ENCODE measurements at regions not wholly inside any gene's neighbourhood (a gene's known extent, or its start where the extent isn't known, plus 50 kb on each side); places are given as distances from the start of the nearest gene placed in this dataset.
"Not testable (repeated sequence)": the region's sequence is repeated elsewhere in the genome, so short reads cannot be mapped to it uniquely, and the experiment has no call there.

DNA sequence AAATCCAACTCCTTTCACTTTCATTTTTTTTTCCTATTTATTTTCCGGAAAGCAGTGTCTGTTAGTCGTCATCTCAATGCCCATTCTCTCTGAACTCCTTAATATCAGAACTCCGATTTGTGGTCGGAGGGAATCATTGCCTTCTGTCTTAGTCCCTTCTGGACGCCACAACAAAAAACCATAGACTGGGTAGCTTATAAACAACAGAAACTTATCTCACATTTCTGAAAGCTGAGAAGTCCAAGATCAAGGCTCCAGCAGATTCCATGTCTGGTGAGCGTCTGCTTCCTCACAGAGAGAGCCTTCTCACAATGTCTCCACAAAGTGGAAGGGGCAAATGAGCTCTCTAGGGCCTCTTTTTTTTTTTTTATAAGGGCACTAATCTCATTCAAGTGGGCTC is 296.6 kb upstream of the CDH11 start:
- DNase-seq (ENCODE audit: low read depth): no peak

DNA sequence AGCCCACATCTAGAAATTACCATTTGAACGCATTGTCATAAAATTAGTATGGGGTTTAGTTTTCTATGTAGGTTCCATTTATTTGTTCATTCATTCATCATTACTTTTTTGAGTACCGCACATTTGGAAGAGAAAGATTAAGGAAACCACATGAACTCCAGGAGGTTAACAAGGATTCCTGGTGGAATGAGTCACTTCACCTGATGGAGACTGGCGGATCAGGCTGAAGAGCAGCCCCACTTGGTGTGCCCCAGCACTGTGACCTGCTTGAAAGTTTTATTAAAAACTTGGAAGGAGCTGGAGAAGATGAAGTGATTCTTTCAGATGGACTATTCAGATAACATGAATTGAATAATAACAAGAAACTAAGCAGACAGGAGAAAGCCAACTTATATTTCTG is 293.6 kb upstream of the CDH11 start:
- DNase-seq (ENCODE audit: low read depth): peak; percentile 54

DNA sequence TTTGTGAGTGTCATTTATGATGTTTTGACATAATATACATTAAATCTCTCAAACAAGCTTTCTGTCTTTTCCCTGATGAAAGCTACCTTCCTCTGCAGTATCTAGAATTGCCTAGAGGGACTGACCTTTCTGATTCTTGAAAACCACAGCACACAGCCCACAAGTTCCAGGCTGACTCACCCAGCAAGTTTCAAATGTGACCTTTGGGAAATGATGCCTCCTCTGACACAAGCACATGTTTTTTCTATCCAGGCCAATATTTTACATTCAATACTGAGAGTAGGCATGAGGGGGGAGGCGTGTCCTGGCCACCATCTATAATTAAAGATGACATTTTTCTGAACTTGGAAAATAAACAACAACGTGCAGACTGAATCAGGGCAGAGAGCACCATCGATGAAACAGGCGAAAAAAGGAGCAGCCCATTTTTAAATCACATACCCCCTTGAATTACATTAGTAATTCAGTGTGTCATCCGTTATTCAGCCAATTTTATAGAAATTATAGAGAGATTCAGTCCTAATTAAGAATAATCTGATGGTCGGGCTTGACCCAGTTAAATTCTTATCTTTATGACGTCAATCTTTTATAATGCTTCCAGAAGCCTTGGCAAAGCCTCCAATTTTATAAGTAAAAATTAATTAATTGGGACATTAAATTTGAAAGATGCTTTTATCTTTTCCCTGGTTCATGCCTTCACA is 292.6 kb upstream of the CDH11 start:
- peak; percentile 84 for DNase-seq (ENCODE audit: low read depth)

DNA sequence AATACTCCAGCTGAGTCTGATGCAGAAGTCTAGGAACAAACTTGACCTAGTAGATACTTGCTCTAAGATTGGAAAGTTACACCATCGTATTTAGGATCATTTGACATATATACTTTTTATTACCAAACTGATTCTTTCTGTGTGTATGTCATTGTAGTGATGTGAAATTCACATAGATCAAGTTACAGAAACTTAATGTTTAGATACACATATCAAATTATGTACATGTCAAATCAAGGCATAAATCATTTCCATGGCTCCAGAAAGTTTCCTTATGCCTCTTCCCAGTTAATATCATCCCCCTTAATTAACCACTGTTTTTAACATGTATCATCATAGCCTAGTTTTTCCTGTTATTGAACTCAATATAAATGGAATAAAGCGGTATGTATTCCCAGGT is 292.0 kb upstream of the CDH11 start:
- no peak for DNase-seq (ENCODE audit: low read depth)

DNA sequence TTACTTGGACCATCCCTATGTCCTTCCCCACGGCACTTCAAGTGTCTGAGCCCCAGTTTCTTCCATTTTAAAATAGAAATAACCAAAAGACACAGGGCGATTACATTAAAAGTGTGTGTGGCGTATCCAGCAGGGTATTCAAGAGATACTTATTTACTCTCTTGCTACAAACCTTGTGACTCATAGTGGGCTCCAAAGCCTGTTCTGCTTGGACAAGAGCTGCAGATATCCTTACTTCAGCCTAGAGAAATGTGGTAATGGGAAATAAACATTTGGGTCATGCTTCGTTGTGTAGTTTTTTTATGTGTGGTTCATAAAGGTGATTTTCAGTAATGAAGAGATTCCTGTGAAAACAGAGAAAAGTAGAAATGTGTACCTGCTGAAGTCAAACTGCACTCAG is 288.9 kb upstream of the CDH11 start:
- DNase-seq (ENCODE audit: low read depth): no peak

DNA sequence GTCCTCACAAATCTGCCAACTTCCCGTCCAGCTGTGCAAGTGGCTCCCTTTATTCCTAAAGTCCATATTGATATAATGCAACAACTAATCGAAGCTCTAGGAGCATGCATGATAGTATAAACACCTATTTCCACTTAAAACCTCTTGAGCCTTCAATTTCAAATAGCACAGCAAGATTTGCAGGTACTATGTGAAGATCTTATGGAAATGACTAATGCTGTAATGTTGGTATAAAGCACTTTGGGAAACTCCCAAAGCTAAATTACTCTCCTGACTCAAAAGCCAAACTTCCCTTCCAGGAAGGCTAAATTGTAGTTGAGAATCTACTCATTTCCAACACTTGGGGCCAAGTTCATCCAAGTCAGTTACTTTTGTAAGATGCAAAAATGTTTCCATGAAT is 287.6 kb upstream of the CDH11 start:
- DNase-seq (ENCODE audit: low read depth): no peak

DNA sequence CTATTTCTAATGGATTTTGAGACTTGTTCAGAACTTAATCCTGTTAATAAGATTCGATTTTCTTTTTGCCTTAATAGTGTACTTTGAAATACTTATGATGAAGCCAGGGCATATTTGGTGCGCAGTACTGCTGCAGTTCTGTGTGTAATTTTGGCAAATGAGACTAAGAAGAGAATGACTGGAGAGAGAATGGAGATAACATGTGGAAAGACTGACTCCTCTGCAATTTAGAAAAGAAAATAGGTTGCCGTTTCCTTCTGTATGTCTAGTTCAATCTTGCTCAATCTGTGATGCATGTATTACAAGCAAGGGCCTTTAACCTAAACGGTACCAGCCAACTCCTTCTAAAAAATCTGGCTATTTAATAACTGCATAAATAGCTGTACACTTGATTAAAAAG is 285.1 kb upstream of the CDH11 start:
- DNase-seq (ENCODE audit: low read depth): no peak

DNA sequence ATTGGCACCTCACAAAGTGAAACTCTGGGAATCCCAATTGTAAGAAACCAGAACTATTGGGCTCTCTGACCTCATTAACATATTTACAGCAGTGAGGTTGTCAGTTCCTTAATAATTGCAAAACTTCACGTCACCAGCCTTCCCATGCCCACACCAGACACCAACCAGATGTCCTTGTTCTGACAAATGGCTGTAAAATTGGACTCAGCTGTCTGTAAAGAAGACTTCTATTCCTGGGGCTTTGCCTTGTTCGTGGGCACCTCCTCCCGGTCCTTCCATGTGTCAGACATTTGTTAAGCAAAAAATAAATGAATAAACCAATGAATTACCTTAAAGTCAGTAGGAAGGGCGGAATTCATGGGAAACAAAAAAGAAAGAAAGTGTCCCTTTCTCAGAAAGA is 284.3 kb upstream of the CDH11 start:
- peak; percentile 75 for DNase-seq (ENCODE audit: low read depth)

DNA sequence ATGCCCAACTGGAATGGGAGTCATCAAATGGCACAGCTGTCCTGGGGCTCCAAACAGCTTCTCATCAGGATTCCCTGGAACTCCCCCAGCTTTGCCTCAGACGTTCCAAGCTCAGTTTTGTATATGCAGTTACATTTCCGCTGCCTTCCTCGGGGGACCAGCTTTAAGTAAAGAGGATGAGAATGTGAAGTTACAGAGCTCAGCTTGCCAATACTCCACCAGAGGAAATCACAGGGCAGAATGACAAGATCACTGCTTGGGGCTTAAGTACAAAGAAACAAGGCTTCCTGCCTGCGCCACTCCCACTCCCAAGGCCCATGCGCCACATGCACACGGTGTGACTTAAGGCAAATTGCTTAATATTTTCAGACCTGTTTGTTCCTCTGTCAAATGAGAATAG is 272.4 kb upstream of the CDH11 start:
- no peak for DNase-seq (ENCODE audit: low read depth)

DNA sequence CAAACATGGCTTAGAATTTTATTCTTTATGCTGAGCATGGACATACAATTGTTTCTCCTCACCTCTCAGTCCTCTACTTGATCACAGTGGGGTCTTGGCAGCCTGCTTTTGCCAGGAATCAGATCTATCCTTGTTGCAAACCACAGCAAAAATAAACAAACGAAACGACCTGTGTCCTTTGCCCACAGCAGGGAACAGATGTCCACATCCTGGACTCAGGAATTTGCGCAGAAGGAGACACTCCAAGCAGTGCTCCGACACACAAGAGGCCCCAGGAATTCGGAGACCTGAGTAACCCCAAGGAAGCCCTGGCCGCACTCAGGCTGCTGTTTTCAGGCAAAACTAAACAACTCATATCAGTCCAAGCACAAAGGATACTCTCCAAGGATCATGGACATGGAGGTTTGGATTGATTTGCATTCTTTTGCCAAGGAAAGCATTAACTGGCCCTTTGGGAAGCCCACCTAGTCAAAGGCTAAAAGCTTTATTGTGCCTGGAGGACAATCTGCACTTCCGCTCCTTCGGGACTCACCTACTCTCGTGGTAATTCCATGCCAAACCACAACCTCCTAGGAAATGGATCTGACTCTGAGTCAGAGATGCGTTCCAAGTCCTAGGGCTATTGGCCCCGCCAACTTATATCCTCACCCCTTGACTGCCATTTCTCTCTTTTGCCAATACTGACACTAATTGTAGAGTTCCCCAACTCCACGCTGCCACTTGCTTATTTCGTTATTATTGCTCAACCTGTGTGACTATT is 271.1 kb upstream of the CDH11 start:
- no peak for DNase-seq (ENCODE audit: low read depth)

DNA sequence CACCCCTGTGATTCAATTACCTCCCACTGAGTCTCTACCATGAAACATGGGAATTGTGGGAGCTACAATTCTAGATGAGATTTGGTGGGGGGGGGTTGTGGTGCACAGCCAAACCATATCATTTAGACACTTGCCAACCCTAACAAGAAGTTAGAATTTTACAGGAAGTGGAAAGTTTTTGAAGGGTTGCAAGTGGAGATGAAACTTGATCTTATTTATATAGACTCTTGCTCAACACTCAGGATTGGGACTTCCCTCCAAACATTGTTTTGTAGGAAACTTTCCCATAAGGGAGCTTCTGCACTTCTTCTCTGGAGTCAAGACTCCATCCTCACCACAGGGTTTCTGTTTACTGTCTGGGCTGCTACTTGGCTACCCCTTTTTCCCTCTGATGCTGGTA is 266.7 kb upstream of the CDH11 start:
- DNase-seq (ENCODE audit: low read depth): peak; percentile 8

DNA sequence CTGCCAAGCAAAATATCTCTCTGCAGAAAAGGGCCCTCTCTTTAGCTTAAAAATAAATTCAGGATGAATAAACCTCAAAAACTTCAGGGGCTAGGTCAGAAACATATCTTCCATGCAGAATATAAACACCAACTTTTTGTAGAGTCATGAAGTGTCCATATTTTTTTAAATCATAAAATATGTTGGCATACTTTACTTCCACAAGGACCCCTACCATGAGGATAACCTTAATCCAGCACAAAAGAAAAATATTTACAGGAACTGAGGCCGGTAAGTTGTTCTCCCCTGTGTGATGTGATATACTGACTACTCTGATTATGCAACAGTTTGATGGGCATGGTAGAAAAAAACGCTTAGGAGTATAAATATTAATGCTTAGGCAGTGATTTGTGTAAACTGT is 264.8 kb upstream of the CDH11 start:
- DNase-seq (ENCODE audit: low read depth): no peak

DNA sequence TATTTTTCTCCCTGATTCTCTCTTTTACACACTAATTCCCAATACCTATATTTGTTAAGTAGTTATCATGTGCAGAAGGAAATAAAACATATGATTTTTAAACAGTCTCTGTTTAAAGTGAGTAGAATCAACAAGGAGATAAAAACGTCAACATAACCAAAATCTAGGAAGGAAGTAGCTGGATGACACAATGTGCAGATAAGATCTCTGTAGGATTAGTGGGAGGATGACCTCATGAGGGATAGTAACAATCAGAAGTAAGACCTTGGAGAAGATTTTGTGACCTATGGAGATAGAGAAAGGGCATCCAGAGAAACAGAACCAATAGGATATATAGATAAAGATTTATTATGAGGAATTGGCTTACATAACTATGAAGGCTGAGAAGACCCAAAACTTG is 262.6 kb upstream of the CDH11 start:
- DNase-seq (ENCODE audit: low read depth): no peak

DNA sequence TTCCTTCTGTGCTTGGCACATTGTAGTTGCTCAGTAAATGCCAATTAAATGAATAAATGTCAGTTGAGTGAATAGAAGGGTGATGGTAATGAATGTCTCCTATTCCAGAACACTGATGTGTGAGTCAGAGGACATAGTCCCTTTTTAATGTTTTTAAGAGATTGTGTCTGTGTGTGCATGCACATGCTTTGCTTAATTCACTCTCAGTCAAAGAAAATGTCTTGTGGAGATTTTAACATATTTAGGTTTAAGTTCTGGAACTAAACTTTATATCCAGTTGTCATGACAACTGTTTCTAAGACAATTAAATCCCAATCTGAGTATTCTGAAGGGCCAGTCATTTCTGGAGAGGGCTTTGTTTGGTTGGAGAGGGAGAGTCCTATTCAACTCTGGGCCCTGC is 255.3 kb upstream of the CDH11 start:
- DNase-seq (ENCODE audit: low read depth): no peak

DNA sequence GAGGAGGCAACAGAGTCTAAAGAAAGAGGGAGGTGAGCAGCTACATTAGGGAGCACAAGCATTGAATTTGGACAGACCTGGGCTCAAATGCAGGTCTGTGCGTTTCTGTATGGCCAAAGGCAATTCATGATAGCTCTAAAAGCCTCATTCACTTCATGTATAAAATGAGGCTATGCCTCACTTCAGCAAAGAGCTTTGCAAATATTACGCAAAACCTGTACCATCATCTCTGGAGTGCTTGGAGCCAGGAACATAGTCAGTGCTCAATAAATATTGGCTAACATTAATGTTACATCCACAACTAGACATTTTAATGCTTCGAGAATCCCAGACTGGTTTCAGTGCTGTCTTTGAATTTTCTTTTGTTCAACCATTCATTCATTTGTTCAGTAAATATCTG is 254.7 kb upstream of the CDH11 start:
- no peak for DNase-seq (ENCODE audit: low read depth)

DNA sequence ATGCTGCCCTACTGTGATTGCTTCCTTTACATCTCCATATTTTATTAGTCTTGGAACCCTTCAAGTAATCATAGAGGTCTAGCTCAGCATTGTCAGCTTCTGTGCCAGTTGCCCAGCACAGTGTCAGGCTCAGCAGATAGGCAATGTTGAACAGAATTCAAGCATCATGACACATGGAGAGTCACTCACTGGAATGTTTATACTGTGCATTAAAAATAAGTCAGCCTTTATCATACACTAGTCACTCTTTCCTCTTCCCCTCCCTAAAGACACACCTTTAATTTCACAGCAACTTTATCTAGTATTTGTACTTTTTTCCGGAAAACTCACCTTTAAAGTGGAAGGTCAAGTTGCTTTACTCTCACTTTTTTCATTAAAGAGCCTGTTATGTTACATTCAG is 253.8 kb upstream of the CDH11 start:
- DNase-seq (ENCODE audit: low read depth): no peak

DNA sequence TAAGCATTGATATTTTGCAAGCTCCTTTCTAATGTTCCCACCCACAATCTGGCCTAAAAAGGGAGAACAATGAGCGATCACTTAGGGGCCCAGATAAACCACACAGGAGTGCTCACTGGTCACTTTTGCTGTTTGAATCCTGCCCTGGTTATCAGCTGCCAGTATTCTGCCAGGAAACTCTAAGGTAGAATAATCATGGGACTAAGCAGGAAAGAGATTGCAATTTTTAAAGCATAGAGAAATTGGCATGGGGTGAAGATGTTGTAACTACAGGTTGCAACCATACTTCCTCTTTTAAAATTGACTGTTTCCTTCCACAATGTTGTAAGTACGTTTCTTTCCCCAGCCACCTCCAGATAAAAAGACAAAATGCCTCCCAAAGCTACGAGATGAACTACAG is 251.2 kb upstream of the CDH11 start:
- DNase-seq (ENCODE audit: low read depth): no peak

DNA sequence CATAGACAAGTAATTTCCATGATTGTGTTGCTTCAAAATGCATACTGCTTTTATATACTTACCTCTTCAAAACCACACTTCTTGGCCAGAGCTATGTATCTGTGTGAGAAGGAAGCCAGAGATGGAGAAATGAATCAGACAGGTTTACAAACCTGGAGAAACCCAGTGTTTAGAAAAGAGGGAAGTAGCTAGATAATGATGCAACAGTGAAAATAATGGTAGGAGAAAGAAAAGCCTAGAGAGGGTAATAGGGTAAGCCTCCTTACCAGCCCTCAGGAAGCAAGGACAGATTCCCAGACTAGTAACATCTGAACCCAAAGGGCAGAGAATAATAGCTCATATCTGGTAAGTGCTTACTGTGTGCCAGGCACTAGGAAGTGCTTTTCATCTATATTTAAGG is 250.3 kb upstream of the CDH11 start:
- no peak for DNase-seq (ENCODE audit: low read depth)

DNA sequence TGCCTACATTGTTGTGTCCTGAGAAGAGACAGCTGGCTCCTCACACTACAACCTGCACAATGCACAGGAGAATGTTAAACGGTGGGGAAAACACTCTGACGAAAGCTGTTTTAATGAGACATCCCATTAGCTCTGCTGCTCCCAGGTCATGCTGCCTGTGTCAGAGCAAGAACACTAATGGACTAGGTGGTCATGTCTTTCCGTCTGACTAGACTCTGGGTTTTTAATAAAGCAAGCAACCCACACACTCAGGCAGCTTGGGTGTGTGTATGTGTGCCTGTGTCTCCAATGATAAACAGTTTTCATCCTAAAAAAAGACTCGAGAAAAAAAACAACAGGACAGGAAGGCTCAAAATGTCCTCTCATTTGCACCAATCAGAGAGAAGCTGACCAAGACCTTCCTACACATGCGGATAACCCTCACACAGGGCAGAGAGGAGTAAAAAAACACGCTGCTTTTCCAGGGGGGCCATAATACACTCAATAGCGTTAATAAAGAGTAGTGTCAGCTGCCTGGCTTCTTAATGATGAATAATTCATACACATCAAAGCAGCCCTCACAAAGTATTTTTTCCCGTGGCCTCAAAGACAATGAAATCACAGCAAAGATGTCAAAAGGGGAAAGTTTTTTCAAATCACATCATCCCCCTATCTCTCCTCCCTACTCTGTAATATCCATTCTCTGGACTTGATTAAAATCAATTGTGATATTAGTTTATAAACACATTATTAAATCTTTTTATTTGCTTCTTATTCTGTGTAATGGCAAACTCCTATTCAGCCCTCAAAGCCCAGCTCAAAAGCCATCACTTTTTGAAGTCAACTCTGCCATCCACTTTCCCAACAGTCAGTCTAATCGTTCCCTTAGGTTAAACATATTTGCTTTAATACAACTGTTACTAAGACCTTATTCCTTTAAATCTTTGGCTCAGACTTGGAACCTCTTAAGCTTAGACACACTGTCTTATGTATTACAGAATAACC is 244.2 kb upstream of the CDH11 start:
- DNase-seq (ENCODE audit: low read depth): no peak

DNA sequence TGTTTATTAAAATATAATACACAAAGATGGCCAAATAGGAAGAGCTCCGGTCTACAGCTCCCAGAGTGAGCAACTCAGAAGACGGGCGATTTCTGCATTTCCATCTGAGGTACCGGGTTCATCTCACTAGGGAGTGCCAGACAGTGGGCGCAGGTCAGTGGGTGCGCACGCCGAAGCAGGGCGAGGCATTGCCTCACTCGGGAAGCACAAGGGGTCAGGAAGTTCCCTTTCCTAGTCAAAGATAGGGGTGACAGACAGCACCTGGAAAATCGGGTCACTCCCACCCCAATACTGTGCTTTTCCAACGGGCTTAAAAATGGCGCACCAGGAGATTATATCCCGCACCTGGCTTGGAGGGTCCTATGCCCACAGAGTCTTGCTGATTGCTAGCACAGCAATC is 234.9 kb upstream of the CDH11 start:
- DNase-seq (ENCODE audit: low read depth): not testable (repeated sequence)

DNA sequence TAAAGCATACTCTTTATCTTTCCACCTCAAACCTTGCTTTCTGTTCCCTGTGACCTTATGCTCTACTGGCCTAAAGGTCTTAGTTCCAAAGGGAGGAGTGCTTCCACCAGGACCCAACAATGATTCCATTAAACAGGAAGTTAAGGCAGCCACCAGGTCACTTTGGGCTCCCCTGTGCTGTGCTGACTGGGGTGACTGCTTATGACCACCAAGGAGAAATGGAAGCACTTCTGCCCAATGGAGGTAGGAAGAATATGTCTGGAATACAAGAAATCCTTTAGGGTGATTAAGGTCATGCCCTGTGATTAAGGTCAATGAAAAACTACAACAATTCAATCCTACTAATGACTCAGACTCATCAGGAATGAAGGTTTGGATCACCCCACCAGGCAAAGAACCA is 233.8 kb upstream of the CDH11 start:
- no peak for DNase-seq (ENCODE audit: low read depth)

DNA sequence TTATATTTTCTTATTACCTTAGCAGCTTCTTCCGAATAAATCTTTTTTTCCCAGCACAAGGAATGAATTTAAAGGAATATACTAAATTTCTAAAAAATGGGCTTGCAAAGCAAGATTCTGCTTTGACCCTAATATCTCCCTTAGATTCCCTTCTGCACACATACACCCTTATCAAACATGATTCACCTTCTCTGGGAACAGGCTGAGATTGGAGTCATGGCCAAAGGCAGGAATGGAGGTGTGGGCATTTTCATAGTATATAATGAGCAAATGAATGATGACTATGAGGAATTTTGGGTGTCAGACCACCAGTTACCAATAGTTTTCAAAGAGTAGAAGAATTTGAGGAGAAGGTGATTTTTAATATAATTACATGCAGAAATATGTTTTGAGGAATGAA is 231.3 kb upstream of the CDH11 start:
- DNase-seq (ENCODE audit: low read depth): no peak

Data from myocyte (in vitro differentiated cells).